ENCODE measurements at regions not wholly inside any gene's neighbourhood (a gene's known extent, or its start where the extent isn't known, plus 50 kb on each side); places are given as distances from the start of the nearest gene placed in this dataset.

DNA sequence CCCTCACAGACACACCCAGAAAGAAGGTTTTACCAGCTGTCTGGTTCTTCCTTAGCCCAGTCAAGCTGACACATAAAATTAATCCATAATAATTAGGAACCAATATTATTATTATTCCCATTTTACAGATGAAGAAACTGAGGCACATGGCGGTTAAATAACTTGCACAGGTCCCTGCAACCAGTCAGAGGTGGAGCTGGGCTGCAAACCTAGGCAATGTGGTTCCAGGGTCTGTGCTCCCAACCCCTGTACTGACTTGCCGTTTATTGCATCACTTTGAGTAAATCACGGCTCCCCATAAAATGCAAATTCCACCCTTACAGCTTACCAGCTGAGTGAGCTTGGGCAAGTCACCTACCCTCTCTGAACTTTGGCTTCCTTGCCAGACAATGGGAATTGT lies 179.2 kb upstream of the POU3F1 start (continued):
- peak; percentile 53; the same call in 1 of the 2 replicates for TF ChIP-seq HDAC2 (IDR thresholded peaks at IDR 0.05)
- TF ChIP-seq KDM1A (IDR thresholded peaks at IDR 0.05) = peak; percentile 37 to 47; a peak in 2 of 4 replicates
- TF ChIP-seq SMAD3 (CRISPR knock-in tag; conservative IDR thresholded peaks at IDR 0.05) = no peak
- no peak for TF ChIP-seq CBX5 (IDR thresholded peaks at IDR 0.05; ENCODE audit: borderline replicate concordance, low read depth)
- TF ChIP-seq ZBTB8A (IDR thresholded peaks at IDR 0.05; ENCODE audit: partially characterized antibody) = no peak
- TF ChIP-seq PHF21A (IDR thresholded peaks at IDR 0.05; ENCODE audit: borderline replicate concordance, low read depth) = no peak
- TF ChIP-seq, protein P1, sequence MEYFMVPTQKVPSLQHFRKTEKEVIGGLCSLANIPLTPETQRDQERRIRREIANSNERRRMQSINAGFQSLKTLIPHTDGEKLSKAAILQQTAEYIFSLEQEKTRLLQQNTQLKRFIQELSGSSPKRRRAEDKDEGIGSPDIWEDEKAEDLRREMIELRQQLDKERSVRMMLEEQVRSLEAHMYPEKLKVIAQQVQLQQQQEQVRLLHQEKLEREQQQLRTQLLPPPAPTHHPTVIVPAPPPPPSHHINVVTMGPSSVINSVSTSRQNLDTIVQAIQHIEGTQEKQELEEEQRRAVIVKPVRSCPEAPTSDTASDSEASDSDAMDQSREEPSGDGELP (CRISPR knock-in tag; IDR thresholded peaks at IDR 0.05; ENCODE audit: borderline replicate concordance) = no peak
- TF ChIP-seq SOX6 (IDR thresholded peaks at IDR 0.05) = no peak
- no peak for TF ChIP-seq CHD4 (IDR thresholded peaks at IDR 0.05; ENCODE audit: insufficient read depth, insufficient replicate concordance, low read depth, low read length, poor library complexity, severe bottlenecking)
- TF ChIP-seq DPF2 (IDR thresholded peaks at IDR 0.05) = no peak
- peak; percentile 80 for TF ChIP-seq BCOR (IDR thresholded peaks at IDR 0.05)
- TF ChIP-seq ATF1 (CRISPR knock-in tag; IDR thresholded peaks at IDR 0.05) = no peak
- TF ChIP-seq ATF1 (tag; IDR thresholded peaks at IDR 0.05) = no peak
- TF ChIP-seq NCOR1 (IDR thresholded peaks at IDR 0.05) = no peak
- no peak for TF ChIP-seq ZNF12 (CRISPR knock-in tag; IDR thresholded peaks at IDR 0.05)
- peak; percentile 92 for TF ChIP-seq CEBPG (CRISPR knock-in tag; IDR thresholded peaks at IDR 0.05)
- peak; percentile 63 to 78 for TF ChIP-seq CEBPG (tag; conservative IDR thresholded peaks at IDR 0.05 in 1 of 2, IDR thresholded peaks at IDR 0.05 in 1 of 2)
- no peak for TF ChIP-seq ZNF253 (CRISPR knock-in tag; conservative IDR thresholded peaks at IDR 0.05)
- TF ChIP-seq, protein P2, sequence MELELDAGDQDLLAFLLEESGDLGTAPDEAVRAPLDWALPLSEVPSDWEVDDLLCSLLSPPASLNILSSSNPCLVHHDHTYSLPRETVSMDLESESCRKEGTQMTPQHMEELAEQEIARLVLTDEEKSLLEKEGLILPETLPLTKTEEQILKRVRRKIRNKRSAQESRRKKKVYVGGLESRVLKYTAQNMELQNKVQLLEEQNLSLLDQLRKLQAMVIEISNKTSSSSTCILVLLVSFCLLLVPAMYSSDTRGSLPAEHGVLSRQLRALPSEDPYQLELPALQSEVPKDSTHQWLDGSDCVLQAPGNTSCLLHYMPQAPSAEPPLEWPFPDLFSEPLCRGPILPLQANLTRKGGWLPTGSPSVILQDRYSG (tag; conservative IDR thresholded peaks at IDR 0.05; ENCODE audit: low read depth) = no peak
- TF ChIP-seq RCOR1 (IDR thresholded peaks at IDR 0.05; ENCODE audit: borderline replicate concordance in 1 of 2, low read depth in 2 of 2, low read length in 2 of 2) = peak in 1 of 2 experiments; percentile 78; a peak in 2 of 4 replicates
- TF ChIP-seq PML (IDR thresholded peaks at IDR 0.05; ENCODE audit: low read length) = no peak
- TF ChIP-seq, protein P3, sequence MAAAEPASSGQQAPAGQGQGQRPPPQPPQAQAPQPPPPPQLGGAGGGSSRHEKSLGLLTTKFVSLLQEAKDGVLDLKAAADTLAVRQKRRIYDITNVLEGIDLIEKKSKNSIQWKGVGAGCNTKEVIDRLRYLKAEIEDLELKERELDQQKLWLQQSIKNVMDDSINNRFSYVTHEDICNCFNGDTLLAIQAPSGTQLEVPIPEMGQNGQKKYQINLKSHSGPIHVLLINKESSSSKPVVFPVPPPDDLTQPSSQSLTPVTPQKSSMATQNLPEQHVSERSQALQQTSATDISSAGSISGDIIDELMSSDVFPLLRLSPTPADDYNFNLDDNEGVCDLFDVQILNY (CRISPR knock-in tag; IDR thresholded peaks at IDR 0.05) = no peak
- TF ChIP-seq CBFB (CRISPR knock-in tag; IDR thresholded peaks at IDR 0.05) = no peak
- no peak for TF ChIP-seq ZNF354B (CRISPR knock-in tag; IDR thresholded peaks at IDR 0.05)
- no peak for TF ChIP-seq ZNF717 (CRISPR knock-in tag; IDR thresholded peaks at IDR 0.05)
- TF ChIP-seq MXI1 (IDR thresholded peaks at IDR 0.05; ENCODE audit: low read depth, low read length) = no peak
- no peak for TF ChIP-seq SRSF1 (IDR thresholded peaks at IDR 0.05; ENCODE audit: low read depth, low read length)
- TF ChIP-seq CBX2 (IDR thresholded peaks at IDR 0.05; ENCODE audit: insufficient read depth, low read length, poor library complexity, severe bottlenecking) = no peak
- TF ChIP-seq, protein P4, sequence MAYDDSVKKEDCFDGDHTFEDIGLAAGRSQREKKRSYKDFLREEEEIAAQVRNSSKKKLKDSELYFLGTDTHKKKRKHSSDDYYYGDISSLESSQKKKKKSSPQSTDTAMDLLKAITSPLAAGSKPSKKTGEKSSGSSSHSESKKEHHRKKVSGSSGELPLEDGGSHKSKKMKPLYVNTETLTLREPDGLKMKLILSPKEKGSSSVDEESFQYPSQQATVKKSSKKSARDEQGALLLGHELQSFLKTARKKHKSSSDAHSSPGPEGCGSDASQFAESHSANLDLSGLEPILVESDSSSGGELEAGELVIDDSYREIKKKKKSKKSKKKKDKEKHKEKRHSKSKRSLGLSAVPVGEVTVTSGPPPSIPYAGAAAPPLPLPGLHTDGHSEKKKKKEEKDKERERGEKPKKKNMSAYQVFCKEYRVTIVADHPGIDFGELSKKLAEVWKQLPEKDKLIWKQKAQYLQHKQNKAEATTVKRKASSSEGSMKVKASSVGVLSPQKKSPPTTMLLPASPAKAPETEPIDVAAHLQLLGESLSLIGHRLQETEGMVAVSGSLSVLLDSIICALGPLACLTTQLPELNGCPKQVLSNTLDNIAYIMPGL (CRISPR knock-in tag; IDR thresholded peaks at IDR 0.05) = no peak
- no peak for TF ChIP-seq NR3C1 (CRISPR knock-in tag; IDR thresholded peaks at IDR 0.05)

Data from K562 (cell line).